GM21723 (cell line): ENCODE measurements at regions not wholly inside any gene's neighbourhood (a gene's known extent, or its start where the extent isn't known, plus 50 kb on each side); places are given as distances from the start of the nearest gene placed in this dataset.
A peak's percentile ranks its signal among the peaks of the same experiment; 100 is the strongest.

Source experiments
- ATAC-seq: cut with Tn5 transposase; IDR thresholded peaks from one replicate; pipeline ENCODE4 v1.9.1; 2021; ENCODE audit warnings: mild to moderate bottlenecking, moderate library complexity; ENCODE audit not compliant: unreplicated experiment

- no peak for ATAC-seq
Observed at GRCh38 chr2:60329225-60329624, 224.2 kb downstream of the BCL11A start.

GRCh38 chr2:60324536-60324935 is 228.9 kb downstream of the BCL11A start:
- ATAC-seq: no peak

- no peak for ATAC-seq
Observed at GRCh38 chr2:60321816-60322215, 231.6 kb downstream of the BCL11A start.

GRCh38 chr2:60320724-60321123 is 232.7 kb downstream of the BCL11A start:
- no peak for ATAC-seq

- ATAC-seq: no peak
Observed at GRCh38 chr2:60319031-60319547, 234.4 kb downstream of the BCL11A start.

- ATAC-seq: no peak
Observed at GRCh38 chr2:60318544-60318943, 234.9 kb downstream of the BCL11A start.

GRCh38 chr2:60317844-60318243 is 235.6 kb downstream of the BCL11A start:
- ATAC-seq: peak; percentile 81

GRCh38 chr2:60317034-60317386 is 236.4 kb downstream of the BCL11A start:
- ATAC-seq: no peak

GRCh38 chr2:60316381-60317033 is 236.9 kb downstream of the BCL11A start:
- no peak for ATAC-seq

- ATAC-seq: no peak
Observed at GRCh38 chr2:60313470-60314172, 239.8 kb downstream of the BCL11A start.

GRCh38 chr2:60312618-60313017 is 240.8 kb downstream of the BCL11A start:
- peak; percentile 79 for ATAC-seq

GRCh38 chr2:60311524-60311923 is 241.9 kb downstream of the BCL11A start:
- peak; percentile 47 for ATAC-seq

- no peak for ATAC-seq
Observed at GRCh38 chr2:60309941-60310660, 243.4 kb downstream of the BCL11A start.

- no peak for ATAC-seq
Observed at GRCh38 chr2:60309336-60309735, 244.1 kb downstream of the BCL11A start.

GRCh38 chr2:60306267-60306861 is 247.1 kb downstream of the BCL11A start:
- no peak for ATAC-seq

- no peak for ATAC-seq
Observed at GRCh38 chr2:60303680-60304079, 249.8 kb downstream of the BCL11A start.

GRCh38 chr2:60302377-60303126 is 250.9 kb downstream of the BCL11A start:
- no peak for ATAC-seq

GRCh38 chr2:60301726-60302125 is 251.7 kb downstream of the BCL11A start:
- ATAC-seq: no peak

- ATAC-seq: no peak
Observed at GRCh38 chr2:60299179-60299578, 254.3 kb downstream of the BCL11A start.

- ATAC-seq: no peak
Observed at GRCh38 chr2:60298006-60298696, 255.3 kb downstream of the BCL11A start.
